ENCODE measurements at regions not wholly inside any gene's neighbourhood (a gene's known extent, or its start where the extent isn't known, plus 50 kb on each side); places are given as distances from the start of the nearest gene placed in this dataset.

GRCh38 chr12:116629480-116629879 is 70.3 kb downstream of the MAP1LC3B2 start:
- no peak overlapping the region for H3K4me3 ChIP-seq (ENCODE audit: low read length)
- DNase-seq (ENCODE audit: low read depth, low spot score): no peak

GRCh38 chr12:116628989-116629388 is 69.8 kb downstream of the MAP1LC3B2 start:
- no peak for DNase-seq (ENCODE audit: low read depth, low spot score)
- H3K4me3 ChIP-seq (ENCODE audit: low read length): no peak overlapping the region

GRCh38 chr12:116628450-116628793 is 69.2 kb downstream of the MAP1LC3B2 start:
- DNase-seq (ENCODE audit: low read depth, low spot score): no peak

More at GRCh38 chr12:116628450-116628793, 69.2 kb downstream of the MAP1LC3B2 start:
- no peak overlapping the region for H3K4me3 ChIP-seq (ENCODE audit: low read length)

Data from Jurkat, Clone E6-1 (cell line).